ENCODE measurements at regions not wholly inside any gene's neighbourhood (a gene's known extent, or its start where the extent isn't known, plus 50 kb on each side); places are given as distances from the start of the nearest gene placed in this dataset.
"Not testable (repeated sequence)": the region's sequence is repeated elsewhere in the genome, so short reads cannot be mapped to it uniquely, and the experiment has no call there.

DNA sequence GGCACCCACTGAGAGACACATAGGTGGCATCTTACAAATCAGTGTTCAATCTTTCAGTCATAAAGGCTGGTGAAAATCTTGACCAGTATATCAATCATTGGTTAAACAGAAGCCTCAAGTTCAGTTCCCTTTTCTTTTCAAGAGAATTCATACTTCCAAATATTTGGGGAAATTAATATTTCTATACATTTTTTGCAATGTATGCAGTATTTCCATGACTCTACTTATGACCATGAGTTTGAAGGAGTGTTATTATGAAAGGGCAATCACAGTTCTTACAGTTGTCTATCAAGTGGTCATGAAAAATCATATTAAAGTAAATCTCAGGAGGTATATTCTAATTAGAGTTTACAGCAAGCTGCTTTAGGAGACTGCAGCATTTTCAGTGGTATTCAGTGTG, 724.0 kb downstream of the ANKRD7 start:
- DNase-seq = no peak

DNA sequence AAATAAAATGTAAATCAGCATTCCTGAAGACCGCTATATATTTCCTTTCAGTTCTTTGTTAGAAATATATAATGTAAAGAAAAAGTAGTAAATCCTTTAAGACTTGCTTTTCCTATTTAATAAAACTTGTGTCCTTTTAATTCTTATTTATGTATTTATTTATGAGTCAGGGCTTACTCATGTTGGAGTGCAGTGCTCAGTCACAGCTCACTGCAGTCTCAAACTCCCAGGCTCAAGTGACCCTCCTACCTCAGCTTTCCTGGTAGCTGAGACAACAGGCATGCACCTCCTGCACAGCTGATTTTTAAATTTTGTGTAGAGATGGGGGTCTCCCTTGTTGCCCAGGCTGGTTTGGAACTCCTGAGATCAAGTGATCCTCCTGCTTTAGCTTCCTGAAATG, 724.5 kb downstream of the ANKRD7 start:
- no peak for DNase-seq

DNA sequence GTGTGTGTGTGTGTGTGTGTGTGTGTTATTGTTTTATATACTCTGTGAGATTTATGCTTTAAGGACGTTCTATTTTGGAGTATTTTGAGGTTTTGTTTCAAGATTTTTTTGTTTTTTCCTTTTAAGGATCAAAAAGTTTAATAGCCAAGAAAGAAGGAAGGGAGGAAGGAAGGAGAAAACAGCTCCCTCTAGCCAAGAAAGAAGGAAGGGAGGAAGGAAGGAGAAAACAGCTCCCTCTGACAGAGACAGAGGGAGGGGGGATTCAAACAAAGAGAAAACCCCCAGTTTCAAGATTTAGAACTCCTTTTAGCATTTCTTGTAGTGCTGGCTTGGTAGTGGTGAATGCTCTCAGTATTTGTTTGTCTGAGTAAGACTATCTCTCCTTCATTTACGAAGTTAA, 731.8 kb downstream of the ANKRD7 start:
- DNase-seq = not testable (repeated sequence)

DNA sequence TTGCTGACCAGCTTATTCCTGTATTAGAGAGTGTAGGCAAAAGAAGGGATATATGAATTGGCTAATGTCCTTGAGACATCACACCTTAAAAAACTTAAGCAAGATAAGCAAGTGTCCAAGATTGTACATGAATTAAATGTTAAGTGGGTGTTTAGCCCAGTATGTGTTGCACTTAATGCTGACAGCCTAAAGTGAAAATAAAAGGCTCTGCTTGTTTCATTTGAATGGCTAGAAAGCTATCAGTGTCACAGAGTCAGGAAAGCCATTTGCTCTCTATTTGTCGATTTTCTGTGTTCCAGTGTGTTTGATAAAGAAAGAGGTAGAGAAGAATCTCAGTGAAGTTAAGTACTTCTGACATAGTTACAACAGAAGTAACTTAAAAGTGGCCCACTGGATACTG, 744.9 kb downstream of the ANKRD7 start:
- no peak for DNase-seq

DNA sequence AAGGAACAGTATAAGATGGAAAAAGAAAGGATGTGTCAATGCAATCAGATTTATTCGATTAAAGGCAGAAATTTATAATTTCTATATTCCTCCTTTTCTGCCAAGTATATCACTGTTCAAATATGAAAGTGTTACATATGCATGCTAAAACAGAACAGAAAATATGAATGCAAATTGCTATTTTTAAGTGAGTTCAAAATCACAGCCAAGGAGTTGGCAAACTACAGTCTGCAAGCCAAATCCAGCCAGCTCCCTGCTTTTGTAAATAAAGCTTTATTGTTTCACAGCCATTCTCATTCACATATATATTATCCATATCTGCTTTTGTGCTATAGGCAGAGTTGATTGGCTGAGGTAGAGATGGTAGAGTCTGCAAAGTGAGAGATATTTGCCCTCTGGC, 747.2 kb downstream of the ANKRD7 start:
- no peak for DNase-seq

DNA sequence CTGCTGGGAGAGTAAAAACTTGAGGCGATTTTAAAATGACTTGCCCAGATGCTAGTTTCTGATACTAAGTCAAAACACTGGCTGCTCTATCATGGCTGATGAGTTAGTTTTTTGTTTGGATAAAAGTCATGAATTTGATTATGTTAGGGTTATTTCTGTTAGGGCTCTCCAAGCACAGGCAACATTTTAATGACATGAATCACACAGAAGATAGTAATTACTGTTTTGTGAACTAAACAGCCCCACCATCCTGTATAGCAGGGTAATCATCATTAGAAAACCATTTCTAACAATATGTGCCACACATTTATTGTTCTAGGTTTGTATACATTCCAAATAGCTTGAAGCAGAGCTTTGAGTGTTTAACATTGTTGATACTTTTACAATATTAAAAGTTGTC, 750.3 kb downstream of the ANKRD7 start:
- no peak for DNase-seq

DNA sequence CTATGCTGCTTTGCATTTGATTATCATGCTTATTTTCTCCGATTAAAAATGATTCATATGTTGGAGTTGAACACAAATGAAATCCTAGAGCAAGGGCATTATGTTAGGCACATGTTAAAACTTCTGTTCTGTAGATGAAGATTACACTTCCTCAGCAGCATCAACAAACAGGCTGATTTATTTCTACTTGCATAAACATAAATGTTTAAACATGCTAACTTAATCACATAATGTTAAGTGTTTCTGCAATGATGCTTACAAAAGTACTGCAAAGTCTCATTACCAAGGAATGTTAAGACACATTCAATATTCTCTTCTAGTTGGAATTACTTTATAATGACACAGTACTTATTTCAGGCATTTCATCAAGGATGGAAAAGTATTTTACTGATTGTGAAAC, 770.8 kb downstream of the ANKRD7 start:
- no peak for DNase-seq

DNA sequence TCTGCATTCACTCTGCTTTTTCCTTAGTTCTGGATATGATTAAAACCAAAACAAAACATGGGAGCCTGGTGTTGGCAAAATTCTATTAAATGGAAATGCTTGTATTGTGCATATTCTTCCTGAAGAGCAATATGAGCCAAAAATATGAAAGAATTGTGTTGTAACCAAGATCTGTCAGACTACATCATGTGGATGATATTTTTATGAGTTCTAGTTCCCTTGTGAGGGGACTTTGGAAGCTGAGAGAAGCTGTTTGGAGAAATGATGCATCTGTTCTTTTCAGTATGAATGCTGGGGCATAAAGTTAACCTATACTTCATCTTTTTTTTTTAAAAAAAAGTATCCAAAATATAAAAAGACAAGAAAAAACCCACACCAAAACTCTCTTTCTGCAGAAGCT, 782.7 kb downstream of the ANKRD7 start:
- no peak for DNase-seq

DNA sequence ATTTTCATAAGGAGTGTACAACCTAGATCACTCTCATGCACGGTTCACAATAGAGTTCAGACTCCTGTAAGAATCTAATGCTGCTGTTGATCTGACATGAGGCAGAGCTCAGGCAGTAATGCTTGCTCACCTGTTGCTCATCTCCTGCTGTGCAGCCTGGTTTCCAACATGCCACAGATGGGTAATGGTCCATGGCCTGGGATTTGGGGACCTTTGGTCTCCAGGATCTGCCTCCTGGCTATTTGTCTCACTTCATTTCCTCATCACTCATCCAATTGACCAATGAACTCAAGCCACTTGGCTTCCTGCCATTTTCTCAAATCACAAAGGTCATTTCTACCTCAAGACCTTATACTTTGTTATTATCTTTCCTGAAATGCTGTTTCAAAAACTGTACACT, 786.1 kb downstream of the ANKRD7 start:
- no peak for DNase-seq

DNA sequence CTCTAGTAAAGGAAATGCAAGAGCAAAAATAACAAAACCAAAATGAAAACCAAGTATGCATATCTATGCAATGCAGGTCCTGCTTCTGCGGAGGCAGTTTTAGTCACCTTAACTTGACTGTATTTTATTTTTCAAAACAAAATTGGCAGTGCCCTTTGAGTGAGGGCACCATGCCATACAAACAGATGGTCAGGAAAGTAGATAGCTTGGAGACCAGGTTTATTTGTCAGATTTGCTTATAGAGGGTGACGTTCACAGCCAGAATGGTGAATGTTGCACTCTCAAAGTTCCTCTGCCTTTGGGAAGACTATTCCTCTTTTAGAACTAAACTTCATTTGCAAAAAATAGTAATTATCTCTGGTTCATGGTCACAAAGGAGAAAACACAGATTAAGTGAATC, 801.9 kb downstream of the ANKRD7 start:
- no peak for DNase-seq

DNA sequence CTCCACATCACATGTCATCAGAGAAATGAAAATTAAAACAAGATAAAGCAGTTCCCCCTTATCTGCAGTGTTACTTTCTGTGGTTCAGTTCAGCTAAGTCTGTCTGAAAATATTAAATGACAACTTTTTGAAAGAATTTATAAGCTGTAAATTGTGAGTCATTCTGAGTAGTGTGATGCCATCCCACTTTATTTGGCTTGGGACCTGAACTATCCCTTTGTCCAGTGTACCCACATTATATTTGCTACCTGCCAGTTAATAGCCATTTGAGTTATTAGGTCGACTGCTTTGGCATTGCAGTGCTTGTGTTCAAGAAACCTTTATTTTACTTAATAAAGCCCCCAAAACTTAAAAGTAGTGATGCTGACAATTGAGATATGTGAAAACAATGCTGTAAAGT, 804.2 kb downstream of the ANKRD7 start:
- DNase-seq = no peak

DNA sequence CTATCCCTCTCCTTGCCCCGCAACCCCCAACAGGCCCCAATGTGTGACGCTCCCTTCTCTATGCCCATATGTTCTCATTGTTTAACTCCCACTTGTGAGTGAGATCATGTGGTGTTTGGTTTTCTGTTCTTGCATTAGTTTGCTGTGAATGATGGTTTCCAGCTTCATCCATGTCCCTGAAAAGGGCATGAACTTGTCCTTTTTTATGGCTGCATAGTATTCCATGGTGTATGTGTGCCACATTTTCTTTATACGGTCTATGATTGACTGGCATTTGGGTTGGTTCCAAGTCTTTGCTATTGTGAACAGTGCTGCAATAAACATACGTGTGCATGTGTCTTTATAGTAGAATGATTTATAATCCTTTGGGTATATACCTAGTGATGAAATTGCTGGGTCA, 807.6 kb downstream of the ANKRD7 start:
- DNase-seq = not testable (repeated sequence)

DNA sequence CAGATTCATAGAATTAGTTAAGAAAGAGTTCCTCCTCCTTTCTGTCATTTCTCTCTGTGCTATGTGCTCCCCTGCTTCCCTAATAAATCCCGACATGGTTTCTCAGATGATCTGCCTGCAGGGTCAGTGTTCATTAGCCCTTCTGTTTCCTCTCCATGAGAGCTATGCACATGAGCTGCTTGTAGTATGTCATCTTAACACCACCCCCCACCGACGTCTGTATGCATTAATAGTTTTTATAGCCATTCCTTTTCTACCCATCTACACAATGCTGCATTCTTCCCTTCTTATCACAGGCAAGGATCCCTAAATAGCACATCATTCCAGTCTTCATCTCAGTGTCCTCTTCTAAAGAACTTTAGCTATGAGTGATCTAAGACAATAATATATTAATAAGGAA, 809.1 kb downstream of the ANKRD7 start:
- DNase-seq = no peak

DNA sequence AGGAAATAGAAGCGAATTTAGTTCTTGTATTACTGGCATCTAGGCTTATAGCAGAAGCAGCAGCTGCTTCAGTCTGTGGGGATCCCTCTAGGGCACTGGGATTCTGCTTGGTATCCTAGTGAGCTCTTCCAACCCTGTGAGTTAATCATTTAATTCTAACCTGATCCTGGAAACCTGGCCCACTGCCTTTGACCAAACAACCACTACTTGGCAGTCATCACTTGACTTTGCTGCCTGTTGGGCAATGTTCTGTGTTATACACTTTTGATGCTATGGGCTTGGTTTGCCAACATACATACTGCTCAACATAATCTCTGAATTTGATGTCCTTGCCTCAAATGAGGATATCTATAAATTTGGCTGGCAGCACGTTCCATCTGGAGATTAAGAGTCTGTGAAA, 813.4 kb downstream of the ANKRD7 start:
- DNase-seq = no peak

DNA sequence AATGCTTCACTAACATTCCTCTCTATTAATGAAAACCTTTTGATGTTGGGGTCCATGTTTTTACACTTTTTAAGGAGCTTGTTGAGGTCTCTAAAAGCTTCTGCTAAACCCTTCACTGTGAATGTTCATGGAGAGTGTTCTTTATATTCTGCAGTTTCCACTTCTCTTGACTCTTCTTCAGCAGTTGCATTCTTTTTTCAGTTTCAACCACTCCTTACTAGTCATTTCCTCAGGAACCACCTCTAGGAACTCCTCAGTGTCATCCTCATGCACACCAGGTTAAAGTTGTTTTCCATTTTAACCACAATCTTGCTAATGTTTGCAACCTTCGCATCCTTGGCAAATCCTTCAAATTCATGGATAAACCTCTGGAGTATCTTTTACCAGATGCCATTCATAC, 821.6 kb downstream of the ANKRD7 start:
- no peak for DNase-seq

DNA sequence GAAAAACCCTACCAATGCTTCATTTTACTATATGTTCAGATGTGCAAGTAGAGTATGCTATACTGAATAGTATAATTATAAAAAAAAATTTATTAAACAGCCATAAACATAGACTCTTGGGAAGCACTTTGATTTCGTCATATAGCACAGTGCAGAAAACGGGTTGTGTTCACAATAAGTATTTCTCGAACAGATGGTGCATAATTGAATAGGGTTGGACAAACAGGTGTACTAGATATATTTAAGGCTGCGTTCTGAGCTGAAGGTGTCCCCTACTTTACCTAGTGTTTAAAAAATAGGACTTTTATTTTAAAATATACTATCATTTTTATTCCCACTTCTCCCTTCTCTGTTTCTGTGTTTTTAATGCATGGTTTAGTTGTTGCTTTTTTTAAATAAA, 841.5 kb downstream of the ANKRD7 start:
- DNase-seq = no peak

DNA sequence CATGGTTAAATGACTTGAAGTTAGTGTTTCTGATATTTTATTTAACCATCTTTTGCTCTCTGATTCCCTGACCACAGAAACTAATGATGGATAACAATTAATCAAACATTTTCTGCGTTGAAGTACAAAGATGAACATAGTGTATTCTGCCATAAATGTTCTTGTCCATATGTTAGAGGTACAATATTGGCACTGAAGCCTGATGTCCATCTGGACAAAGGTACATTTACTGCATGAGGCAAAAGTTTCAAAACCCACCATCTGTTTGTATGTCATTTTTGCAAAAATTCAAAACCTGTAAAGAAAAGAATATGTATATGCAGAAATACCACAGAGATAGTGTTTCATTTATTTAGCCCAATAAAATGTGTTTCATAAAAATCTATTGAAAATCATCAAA, 861.5 kb downstream of the ANKRD7 start:
- DNase-seq = no peak

DNA sequence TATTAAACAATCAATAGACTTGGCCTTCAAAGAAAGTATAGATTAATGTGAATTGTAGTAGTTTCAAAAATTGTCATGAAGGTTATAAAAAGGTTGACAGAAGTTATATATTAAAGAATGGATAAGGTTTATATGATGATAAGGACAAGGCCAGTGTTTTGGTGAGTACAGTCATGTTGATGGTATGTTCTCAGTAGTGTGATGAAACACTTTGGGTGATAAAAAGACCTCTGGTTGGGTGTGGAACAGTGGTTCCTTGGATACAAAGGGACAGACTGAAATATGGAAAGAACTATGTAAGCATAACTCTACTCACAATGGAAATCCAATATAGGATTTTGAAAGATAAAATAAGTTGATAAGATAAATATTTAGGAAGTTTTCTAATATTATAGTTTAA, 866.3 kb downstream of the ANKRD7 start:
- no peak for DNase-seq

DNA sequence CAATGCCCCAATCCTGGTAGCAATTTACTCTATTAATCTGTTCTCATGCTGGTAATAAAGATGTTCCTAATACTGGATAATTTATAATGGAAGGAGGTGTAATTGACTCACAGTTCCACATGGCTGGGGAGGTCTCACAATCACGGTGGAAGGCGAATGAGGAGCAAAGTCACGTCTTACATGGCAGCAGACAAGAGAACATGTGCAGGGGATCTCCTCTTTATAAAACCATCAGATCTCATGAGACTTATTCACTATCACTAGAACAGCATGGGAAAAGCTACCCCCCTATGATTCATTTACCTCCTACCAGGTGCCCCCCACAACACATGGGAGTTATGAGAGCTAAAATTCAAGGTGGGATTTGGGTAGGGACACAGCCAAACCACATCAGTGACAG, 872.2 kb downstream of the ANKRD7 start:
- no peak for DNase-seq

DNA sequence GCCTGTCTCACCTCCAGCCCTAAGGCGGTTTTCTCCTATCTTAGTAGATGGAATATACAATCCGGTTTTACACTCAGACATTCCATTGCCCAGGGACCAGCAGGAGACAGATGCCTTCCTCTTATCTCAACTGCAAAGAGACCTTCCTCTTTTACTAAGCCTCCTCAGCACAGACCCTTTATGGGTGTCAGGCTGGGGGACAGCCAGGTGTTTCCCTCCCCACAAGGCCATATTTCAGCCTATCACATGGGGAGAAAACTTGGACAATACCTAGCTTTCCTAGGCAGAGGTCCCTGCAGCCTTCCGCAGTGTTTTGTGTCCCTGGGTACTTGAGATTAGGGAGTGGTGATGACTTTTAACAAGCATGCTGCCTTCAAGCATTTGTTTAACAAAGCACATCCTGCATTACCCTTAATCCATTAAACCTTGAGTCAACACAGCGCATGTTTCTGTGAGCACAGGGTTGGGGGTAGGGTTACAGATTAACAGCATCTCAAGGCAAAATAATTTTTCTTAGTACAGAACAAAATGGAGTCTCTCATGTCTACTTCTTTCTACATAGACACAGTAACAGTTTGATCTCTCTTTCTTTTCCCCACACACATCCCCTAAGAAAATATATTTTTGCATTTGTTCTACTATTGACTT, 876.2 kb downstream of the ANKRD7 start:
- DNase-seq = not testable (repeated sequence)

DNA sequence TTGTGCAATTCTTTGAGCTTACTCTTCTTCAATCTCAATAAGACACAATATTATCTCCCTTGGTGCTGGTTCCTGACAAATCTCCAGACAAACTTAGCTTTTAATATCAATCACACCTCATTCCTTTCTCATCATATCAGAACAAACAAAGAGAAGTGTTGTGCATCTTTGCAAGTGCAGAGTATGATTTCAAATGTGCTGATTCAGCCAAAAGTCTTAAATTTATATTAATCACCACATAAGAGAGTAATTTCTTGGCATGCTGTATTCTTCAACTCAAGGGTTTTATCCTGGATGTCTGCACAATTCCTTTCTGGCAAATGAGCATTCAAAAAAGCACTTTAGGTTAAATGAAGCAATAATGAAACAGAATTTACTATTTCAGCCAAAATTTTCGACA, 877.8 kb downstream of the ANKRD7 start:
- DNase-seq = no peak

DNA sequence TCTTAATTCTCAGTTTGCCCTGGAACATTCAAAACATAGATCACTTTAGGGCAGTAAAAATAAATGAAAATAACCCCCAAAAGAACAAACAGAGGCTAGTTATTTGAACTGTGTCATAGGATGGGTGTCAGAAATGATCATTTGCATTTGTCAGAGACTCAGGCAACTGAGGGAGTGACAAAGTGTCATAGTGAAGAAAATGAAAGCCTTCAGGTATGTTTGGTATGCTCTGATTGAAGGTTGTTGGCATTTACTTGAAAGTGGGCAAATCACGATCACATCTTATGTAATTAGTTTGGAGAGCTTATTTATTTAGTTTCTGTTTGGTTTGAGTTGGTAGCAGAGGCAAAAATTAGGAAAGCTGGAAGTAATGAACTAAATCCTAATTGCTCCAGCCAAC, 880.9 kb downstream of the ANKRD7 start:
- no peak for DNase-seq

DNA sequence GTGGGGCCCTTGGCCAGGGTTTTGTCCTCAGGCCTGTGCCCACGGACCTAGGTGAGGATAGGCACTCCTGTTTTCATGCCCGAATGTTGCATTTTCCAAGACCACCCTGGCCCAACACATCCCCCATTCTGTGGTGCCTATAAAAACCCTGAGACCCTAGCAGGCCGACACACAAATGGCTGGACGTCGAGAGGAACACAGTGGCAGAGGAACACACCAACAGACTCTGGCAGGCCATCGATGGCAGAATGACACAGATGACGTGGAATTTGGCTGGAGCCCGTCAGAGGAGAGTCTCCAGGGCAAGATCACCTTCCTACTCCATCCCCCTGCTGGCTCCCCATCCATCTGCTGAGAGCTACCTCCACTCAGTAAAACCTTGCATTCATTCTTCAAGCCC, 898.8 kb downstream of the ANKRD7 start:
- DNase-seq = no peak

DNA sequence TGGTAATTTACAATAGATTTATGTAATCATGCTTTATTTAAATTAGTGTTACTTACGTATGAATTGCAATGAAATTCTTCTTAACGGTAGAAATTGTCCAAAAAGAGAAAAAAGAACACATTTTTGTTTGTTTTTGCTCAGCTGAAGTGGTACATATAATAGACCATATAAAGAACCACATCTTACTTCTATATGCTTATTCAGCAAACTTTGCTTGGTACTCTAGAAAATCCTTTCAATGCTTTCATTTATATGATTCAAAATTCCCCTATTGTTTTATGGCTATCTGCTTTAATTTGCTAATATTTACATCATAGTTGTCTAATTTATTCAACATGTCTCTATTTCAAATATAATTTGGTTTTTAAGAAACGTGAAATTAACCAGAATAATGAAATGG, 903.2 kb downstream of the ANKRD7 start:
- DNase-seq = no peak

DNA sequence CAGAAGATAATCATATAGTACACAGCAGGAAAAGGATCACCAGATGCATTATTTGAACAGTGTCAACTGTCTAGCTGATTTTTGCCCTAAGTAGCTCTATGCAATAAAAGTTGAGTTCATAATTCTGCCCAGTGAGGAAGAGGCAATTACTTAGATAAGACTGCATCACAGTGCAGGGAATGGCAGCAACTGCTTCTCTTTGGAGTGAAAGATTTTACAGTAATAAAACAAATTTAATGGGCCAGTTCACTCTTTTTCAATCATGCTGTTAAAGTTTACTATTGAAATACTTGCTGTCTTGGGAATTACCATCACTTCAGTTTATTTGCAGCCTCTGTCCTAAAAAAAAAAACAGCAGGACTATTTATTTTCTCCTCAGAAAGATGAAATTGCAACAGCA, 907.9 kb downstream of the ANKRD7 start:
- DNase-seq = no peak

DNA sequence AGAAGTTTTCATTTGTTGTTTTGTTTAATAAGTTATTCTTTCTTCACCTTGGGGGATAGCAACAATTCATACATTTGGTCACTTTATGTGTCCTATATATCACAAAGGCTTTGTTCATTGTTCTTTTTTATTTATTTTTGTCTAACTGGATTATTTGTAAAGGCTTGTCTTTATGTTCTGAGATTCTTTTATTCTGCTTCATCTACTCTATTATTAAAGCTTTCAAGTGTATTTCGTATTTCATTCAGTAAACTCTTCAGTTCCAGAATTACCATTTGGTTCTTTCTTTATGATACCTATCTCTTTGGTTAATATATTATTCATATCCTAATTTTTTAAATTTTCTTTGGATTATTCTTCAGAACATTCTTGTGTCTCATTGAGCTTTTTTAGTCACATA, 942.9 kb downstream of the ANKRD7 start:
- no peak for DNase-seq

Data from fibroblast of skin of scalp (primary cell).